Hepatocyte (in vitro differentiated cells): ENCODE measurements at regions not wholly inside any gene's neighbourhood (a gene's known extent, or its start where the extent isn't known, plus 50 kb on each side); places are given as distances from the start of the nearest gene placed in this dataset.

Source experiments
- DNase-seq: peaks from one replicate; pipeline ENCODE4 v3.0.0-alpha.2; 2016; ENCODE audit warnings: low spot score
- H2AFZ ChIP-seq: fragments of 200-600 bp; sonication (generic); 2 replicates; pipeline ENCODE4 v1.6.0; 2016; ENCODE audit warnings: antibody characterized with exemption, mild to moderate bottlenecking
- H3K27ac ChIP-seq: fragments of 200-600 bp; sonication (generic); 2 replicates; pipeline ENCODE4 v1.5.1; 2016; ENCODE audit warnings: mild to moderate bottlenecking
- H3K27me3 ChIP-seq: fragments of 200-600 bp; sonication (generic); 2 replicates; pipeline ENCODE4 v1.6.1; 2016
- H3K36me3 ChIP-seq: fragments of 200-600 bp; sonication (generic); replicated peaks from 2 replicates; pipeline ENCODE4 v1.5.1; 2016; ENCODE audit warnings: low read depth; ENCODE audit not compliant: insufficient read depth
- H3K4me1 ChIP-seq: fragments of 200-600 bp; sonication (generic); 2 replicates; pipeline ENCODE4 v1.5.1; 2016; ENCODE audit warnings: mild to moderate bottlenecking, moderate library complexity; ENCODE audit not compliant: insufficient read depth
- H3K4me2 ChIP-seq: fragments of 200-600 bp; sonication (generic); 2 replicates; pipeline ENCODE4 v1.6.0; 2016
- H3K4me3 ChIP-seq: fragments of 200-600 bp; sonication (generic); 2 replicates; pipeline ENCODE4 v1.5.1; 2016; ENCODE audit warnings: mild to moderate bottlenecking
- H3K79me2 ChIP-seq: fragments of 200-600 bp; sonication (generic); 2 replicates; pipeline ENCODE4 v1.6.0; 2017; ENCODE audit warnings: mild to moderate bottlenecking
- H3K9me2 ChIP-seq: fragments of 200-600 bp; sonication (generic); replicated peaks from 2 replicates; pipeline ENCODE4 v1.6.0; 2017; ENCODE audit warnings: mild to moderate bottlenecking; ENCODE audit not compliant: insufficient read depth
- H3K9me3 ChIP-seq: fragments of 200-600 bp; sonication (generic); 2 replicates; pipeline ENCODE4 v1.5.1; 2016; ENCODE audit warnings: low read depth, mild to moderate bottlenecking
- H4K20me1 ChIP-seq: fragments of 200-600 bp; sonication (generic); 2 replicates; pipeline ENCODE4 v1.6.0; 2016; ENCODE audit warnings: mild to moderate bottlenecking; ENCODE audit not compliant: insufficient read depth, poor library complexity, severe bottlenecking
- EZH2 ChIP-seq: fragments of 200-600 bp; sonication (generic); IDR thresholded peaks from 2 replicates; pipeline ENCODE4 v1.6.1; 2016; ENCODE audit warnings: antibody characterized with exemption, mild to moderate bottlenecking, borderline replicate concordance
- EZH2phosphoT487 ChIP-seq: fragments of 200-600 bp; sonication (generic); IDR thresholded peaks from one replicate; pipeline ENCODE4 v1.6.1; 2018; ENCODE audit warnings: antibody characterized with exemption, mild to moderate bottlenecking, low read depth, moderate library complexity; ENCODE audit not compliant: unreplicated experiment, severe bottlenecking
- WGBS: methylation state at CpG from one replicate; pipeline ENCODE4 v1.1.6; 2016; ENCODE audit warnings: low lambda C conversion rate; ENCODE audit errors: missing lambda C conversion rate; 5-methylcytosine and 5-hydroxymethylcytosine counted together
- TF ChIP-seq, protein P1 (sequence below): fragments of 200-600 bp; sonication (generic); IDR thresholded peaks from 2 replicates; pipeline ENCODE4 v1.5.1; 2016; ENCODE audit warnings: antibody characterized with exemption, mild to moderate bottlenecking; ENCODE audit not compliant: poor library complexity

GRCh38 chr16:26647870-26648269, 418.9 kb upstream of the C16orf82 start:
- Histone ChIP-seq H3K9me2 (no peaks in the 10 kb centered on the region), H3K4me1 (no peaks in the 10 kb centered on the region), H3K36me3 (no peaks in the 10 kb centered on the region), H3K79me2 (no peaks in the 10 kb centered on the region), H3K27ac (no peak overlapping the region), H2AFZ (no peak overlapping the region), H4K20me1 (no peaks in the 10 kb centered on the region), H3K4me3 (no peak overlapping the region), H3K9me3 (no peaks in the 10 kb centered on the region), H3K27me3 (no peaks in the 10 kb centered on the region), H3K4me2 (no peak overlapping the region)
- TF ChIP-seq EZH2phosphoT487 (no peak), EZH2 (no peak)
- TF ChIP-seq, protein P1, sequence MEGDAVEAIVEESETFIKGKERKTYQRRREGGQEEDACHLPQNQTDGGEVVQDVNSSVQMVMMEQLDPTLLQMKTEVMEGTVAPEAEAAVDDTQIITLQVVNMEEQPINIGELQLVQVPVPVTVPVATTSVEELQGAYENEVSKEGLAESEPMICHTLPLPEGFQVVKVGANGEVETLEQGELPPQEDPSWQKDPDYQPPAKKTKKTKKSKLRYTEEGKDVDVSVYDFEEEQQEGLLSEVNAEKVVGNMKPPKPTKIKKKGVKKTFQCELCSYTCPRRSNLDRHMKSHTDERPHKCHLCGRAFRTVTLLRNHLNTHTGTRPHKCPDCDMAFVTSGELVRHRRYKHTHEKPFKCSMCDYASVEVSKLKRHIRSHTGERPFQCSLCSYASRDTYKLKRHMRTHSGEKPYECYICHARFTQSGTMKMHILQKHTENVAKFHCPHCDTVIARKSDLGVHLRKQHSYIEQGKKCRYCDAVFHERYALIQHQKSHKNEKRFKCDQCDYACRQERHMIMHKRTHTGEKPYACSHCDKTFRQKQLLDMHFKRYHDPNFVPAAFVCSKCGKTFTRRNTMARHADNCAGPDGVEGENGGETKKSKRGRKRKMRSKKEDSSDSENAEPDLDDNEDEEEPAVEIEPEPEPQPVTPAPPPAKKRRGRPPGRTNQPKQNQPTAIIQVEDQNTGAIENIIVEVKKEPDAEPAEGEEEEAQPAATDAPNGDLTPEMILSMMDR, result no peak
- 74% methylated on average over 4 of the region's 4 CpGs for WGBS
- DNase-seq, result no peak

DNA sequence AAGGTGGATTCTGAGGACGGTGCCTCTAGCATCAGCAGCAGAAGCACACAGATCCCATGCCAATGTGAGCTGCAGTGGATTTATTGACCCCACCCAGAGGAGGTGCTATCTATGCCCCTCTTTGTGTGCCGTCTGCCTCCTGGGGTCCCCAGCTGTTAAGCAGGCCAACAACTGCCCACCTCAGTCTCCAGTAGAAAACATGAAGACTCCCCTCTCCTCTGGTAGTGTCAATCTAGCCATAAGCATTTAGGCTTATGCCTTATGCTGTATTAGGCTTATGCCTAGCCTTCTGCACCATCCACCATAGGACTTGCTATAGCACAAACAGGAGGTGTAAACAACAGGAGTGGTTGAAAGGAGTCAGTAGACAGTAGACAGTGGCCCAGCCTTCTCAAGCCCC, 417.9 kb upstream of the C16orf82 start:
- no peak for TF ChIP-seq EZH2phosphoT487
- TF ChIP-seq, protein P1, result no peak
- TF ChIP-seq EZH2, result no peak
- Histone ChIP-seq H3K36me3 (no peaks in the 10 kb centered on the region), H3K4me1 (no peaks in the 10 kb centered on the region), H3K4me2 (no peak overlapping the region), H3K27ac (no peak overlapping the region), H3K79me2 (no peaks in the 10 kb centered on the region), H3K4me3 (no peak overlapping the region), H2AFZ (no peak overlapping the region), H4K20me1 (no peaks in the 10 kb centered on the region), H3K27me3 (no peaks in the 10 kb centered on the region), H3K9me2 (no peaks in the 10 kb centered on the region), H3K9me3 (no peaks in the 10 kb centered on the region)
- no peak for DNase-seq
- WGBS, result 69% methylated on average over 2 of the region's 2 CpGs

DNA sequence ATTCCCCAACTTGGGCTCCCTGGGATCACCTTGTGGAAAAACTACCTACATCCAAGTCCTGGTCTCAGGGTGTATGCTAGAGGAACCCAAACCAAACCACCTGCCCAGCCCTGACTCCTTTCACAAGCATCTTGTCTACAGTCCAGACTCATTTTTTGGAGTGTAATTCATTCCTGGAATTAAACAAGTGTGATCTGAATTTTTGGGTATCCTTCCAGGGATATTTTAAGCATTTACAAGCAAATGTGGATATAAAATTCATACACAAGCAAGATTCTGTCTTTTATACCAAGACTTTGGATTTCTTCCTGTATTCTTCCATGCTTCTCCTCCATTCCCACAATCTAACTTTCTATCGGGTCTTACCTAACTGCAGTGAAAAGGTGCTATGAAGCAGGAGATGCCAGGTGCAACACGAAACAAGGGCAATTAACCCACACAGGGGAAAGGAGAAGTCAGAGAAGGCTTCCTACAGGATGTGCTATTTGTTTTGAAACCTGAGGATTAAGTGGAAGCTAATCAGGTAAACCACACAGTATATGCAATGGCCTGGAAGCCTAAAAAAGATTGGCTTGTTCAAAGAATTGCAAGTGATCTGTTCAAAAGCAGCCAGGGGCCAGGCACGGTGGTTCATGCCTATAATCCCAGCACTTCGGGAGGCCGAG, 417.2 kb upstream of the C16orf82 start:
- H3K9me2 ChIP-seq, result no peaks in the 10 kb centered on the region
- no peaks in the 10 kb centered on the region for H3K36me3 ChIP-seq
- H3K27me3 ChIP-seq, result no peaks in the 10 kb centered on the region
- H4K20me1 ChIP-seq, result no peaks in the 10 kb centered on the region
- no peak overlapping the region for H3K4me2 ChIP-seq
- H3K79me2 ChIP-seq, result no peaks in the 10 kb centered on the region
- no peak overlapping the region for H3K27ac ChIP-seq
- no peak for DNase-seq
- WGBS, result 86% methylated on average over 5 of the region's 5 CpGs
- H2AFZ ChIP-seq, result no peak overlapping the region
- H3K9me3 ChIP-seq, result no peaks in the 10 kb centered on the region
- H3K4me1 ChIP-seq, result no peaks in the 10 kb centered on the region
- TF ChIP-seq, protein P1, result no peak
- TF ChIP-seq EZH2phosphoT487 (no peak), EZH2 (no peak)
- no peak overlapping the region for H3K4me3 ChIP-seq
